A172 (cell line): ENCODE measurements at regions not wholly inside any gene's neighbourhood (a gene's known extent, or its start where the extent isn't known, plus 50 kb on each side); places are given as distances from the start of the nearest gene placed in this dataset.
A peak's percentile ranks its signal among the peaks of the same experiment; 100 is the strongest.
"Not testable (repeated sequence)": the region's sequence is repeated elsewhere in the genome, so short reads cannot be mapped to it uniquely, and the experiment has no call there.

Experiments
- DNase-seq: peaks from one replicate; pipeline ENCODE4 v3.0.0-alpha.2; 2015; ENCODE audit warnings: low spot score

DNA sequence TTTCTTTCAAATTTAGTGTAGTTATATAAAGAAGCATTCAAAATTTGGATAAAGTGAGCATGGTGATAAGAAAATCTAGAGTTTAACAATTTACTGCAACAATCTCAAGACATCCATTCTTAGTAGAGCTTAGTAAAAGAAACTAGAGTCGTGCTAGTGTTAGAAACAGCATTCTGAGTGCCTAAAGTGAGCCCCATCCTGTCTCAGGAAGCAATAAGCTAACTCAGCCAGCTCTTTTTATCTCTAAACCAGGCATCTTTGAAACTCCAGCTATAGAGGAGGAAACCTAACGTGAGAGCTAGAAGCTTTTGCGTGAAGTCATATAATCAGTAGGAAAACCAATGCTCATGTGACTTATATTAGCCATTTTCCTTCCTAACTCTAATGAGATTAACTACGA is 1187.1 kb upstream of the EPHA6 start:
- no peak for DNase-seq

- DNase-seq, result no peak
These were observed 1186.7 kb upstream of the EPHA6 start for GRCh38 chr3:95627697-95628096.

GRCh38 chr3:95629802-95630201 is 1184.6 kb upstream of the EPHA6 start:
- no peak for DNase-seq

- no peak for DNase-seq
These were observed 1169.1 kb upstream of the EPHA6 start for GRCh38 chr3:95645291-95645690.

DNA sequence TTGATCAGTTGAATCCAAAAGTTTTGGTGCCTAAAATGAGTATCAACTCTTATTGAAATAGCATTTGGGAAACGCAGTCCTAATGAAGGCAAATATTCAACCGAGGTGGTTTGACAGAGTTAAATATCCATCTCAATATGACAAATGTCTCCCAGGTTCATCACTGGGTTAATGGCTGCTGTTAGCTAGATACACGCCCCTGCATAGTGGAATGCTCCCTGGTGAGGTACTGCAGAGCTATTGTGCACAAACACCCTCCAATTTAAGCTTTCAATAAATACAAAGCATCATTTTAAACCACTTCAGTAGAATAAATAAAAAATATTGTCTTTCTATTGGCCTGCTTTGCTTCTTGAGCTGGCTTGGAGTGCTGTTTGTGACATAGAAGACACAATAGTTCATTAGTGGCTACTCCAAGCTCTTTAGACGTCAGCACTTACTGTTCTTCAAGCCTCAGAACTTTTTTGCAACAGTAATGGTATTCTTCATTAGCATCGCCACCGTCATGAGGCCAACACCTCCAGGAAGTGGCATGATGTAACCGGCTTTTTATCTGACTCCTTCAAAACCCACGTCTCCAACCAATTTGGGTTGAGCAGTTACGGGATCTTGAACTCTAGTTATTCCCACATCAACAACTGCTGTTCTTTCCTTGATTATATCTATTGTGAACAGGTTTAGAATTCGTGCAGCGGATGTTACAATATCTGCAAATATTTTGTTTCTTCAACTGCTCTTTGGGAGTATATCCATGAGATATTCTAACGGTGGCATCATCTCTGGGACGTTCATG is 1159.6 kb upstream of the EPHA6 start:
- DNase-seq, result peak; percentile 16

DNA sequence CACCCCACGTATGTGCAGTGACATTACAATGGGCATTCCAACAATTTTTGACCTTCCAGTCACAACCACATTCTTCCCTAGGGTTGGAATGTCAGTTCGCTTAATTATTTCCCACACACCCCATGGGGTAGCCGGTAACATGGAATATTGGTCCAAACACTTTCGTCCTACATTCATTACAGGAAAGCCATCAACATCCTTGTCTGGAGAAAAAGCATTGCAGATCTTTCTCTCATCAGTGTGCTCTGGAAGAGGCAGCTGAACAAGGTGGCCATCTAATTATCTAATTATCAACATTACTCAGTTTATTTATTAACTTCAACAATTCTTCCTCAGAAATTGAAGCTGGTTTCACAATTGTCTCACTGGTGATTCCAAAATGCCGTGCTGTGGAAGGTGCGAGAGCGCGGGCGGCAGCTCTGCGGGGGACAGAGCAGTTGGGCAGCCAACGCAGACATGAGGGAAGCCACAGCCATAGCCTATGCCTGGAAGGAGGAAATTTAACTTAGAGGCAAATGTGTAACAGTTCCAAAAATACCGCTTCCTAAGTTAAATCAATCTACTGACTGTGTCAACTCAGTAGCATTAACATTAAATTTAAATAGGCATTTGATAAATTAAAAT is 1158.9 kb upstream of the EPHA6 start:
- peak; percentile 39 for DNase-seq

- no peak for DNase-seq
These were observed 1143.6 kb upstream of the EPHA6 start for GRCh38 chr3:95670765-95671164.

GRCh38 chr3:95673215-95673614 is 1141.2 kb upstream of the EPHA6 start:
- no peak for DNase-seq

DNA sequence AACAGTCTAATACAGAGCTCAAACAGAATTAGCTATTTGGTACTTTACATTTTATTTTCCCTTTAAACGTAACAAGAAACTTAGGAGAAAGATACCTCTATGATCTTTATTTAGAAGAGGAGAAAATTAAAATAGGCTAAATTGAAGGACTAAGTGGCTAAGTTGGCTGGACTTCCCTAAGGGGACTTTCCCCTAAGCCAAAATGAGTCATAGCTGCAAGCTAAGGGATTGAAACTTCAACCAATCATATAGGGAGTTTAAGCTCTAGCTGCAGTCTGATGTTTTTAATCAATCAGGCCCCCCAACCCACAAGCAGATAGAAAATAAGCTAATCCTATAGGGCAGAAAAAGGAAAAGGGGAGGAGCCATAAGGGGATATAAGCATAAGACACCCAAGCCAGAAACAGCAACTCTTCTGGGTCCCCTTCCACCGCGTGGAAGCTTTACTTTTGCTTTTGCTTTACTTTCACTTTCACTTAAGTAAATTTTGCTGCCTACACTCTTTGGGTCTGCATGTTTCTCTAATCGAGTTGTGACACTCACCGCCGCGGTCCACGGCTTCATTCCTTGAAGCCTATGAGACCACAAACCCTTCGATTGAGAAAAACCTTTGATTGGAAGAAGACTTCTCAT is 1108.5 kb upstream of the EPHA6 start:
- peak; percentile 62 for DNase-seq

DNA sequence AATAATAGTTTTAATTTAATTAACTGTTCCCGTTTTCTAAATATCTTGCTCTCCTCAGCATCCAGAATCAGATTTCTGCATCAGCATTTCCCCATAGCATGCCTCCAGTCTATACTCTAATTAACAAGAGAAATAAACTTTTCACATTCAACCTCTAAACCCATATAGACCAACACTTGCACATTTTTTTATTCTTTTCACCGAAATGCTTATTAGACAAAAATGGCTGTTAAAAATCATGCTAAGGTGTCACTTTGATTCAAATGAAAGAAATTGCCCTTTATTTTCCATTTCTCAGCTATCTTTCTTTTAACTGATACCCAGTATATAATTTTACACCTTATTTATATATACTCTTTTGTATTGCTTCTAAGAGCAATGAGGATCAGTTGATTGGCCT is 1107.1 kb upstream of the EPHA6 start:
- DNase-seq, result no peak

DNA sequence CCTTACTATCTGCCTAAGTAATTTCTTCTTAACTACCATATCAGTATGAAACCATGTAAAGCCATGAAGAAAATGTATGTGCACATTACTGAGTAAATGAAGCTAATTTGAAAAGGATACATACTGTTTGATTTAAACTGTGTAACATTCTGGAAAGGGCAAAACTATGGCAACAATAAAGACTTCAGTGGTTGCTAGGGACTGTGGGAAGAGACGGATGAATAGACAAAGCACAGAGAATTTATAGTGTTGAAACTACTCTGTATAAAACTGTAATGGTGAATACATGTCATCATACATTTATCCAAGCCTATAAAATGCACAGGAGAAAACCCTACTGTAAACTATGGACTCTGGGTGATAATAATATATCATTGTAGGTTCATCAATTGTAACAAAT is 1103.7 kb upstream of the EPHA6 start:
- DNase-seq, result no peak

- no peak for DNase-seq
These were observed 1102.6 kb upstream of the EPHA6 start for GRCh38 chr3:95711789-95712188.

DNA sequence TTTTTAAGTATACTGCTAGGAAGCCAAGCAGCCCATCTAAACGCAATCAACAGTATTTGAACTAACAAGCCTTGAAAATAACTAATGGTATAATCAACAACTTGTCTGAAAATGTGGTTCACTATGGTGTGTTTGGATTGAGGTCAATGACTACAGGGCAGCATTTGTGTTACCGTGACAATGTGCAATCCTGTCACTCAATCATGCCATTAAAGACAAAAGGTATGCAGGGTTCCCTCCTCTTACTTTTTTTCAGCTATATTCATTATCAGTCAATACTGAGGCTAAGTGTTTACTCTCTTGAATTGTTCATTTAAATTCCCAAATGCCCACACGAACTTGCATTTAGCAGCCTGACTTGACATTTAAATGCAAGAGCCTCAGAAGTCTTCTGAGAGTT is 1099.3 kb upstream of the EPHA6 start:
- DNase-seq, result no peak

DNA sequence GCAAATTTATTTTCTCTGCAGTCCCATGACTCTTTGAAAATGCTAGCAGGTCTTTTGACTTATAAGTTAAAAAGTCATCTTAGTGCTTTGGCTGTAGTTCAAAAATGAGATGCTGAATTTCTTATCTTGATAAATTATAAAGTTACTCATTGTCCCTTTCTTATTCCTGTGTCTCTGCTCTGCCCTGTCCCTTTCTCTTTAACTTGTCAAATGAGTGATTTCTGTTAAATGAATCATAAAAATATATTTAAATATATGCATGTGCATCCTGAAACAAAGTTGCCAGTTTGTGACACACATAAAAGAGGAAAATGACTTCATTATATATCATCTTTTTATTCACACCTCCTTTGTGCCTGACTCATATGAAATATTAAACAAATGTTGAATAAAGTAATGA is 1097.3 kb upstream of the EPHA6 start:
- no peak for DNase-seq

GRCh38 chr3:95718168-95718567 is 1096.2 kb upstream of the EPHA6 start:
- DNase-seq, result no peak

DNA sequence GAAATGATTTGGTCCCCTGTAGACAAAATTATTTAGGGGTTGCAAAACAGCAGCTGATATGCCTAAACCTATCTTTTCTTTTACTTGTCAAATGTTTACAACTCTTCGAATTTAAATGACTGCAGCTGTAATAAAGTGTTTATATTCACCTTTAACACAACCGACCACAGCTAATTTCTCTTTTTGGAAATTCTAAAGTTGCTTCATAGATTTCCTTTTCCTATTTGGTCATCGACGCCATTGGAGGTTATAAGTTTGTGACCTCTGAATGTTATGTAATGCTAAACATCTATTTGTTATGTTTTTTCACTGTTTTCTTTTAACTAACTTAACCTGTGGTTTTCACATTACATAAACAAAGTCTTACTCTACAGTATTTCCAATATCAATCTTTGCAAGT is 1094.9 kb upstream of the EPHA6 start:
- DNase-seq, result no peak

GRCh38 chr3:95721938-95722337 is 1092.5 kb upstream of the EPHA6 start:
- DNase-seq, result peak; percentile 16

GRCh38 chr3:95725770-95726169 is 1088.6 kb upstream of the EPHA6 start:
- no peak for DNase-seq

DNA sequence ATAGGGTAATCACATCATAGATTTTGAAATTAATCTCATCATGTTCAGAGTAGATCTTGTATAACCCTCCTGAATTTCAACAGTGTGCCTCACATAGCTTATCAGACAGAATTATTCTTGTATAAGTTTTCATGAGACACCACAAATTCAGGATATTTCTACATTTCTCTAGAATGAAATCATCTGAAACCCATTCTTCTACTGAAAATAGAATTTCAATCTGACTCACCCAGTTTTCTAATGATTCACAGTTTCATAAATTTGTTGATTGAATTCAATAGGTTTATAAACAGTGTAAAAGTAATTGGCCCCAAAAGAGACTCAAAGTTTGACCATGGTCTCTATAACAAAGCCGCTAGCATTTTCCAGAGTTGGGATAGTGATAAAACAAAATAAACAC is 1082.6 kb upstream of the EPHA6 start:
- no peak for DNase-seq

DNA sequence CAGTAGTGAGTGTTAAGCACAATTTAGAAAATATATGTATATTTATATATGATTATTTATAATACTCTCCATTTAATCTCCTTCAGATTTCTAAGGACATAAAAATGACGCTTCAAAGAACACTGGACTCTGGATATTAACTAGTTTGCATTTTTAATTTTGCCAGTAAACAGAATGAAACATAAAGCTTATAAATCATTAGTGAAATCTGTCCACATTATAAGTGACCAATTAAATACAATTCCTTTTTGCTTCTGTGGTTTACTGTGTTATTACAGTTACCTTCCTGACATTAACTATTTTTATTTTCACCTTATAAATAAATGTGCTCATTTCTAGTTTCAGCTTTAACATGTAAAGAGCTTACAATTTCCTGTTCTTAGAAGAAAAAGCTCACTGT is 1081.1 kb upstream of the EPHA6 start:
- DNase-seq, result no peak

DNA sequence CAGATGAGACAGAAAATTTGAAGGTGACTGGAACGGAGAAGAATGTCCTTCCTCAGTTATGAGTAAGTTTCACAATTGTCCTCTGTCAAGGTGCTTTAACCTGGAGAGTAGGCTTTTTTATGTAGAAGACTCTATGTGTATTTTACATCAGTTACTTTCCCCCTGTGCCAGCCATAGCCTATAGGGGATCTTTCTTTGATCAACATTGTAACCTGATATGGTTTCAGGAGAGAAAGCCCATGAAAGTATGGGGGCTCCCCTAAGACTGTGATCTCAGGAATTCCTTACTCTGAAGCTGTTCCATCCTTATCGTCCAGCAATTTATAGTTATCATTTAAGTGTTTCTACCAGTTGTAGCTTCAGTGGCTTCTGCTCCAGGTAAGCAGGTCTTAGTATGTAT is 1076.3 kb upstream of the EPHA6 start:
- DNase-seq, result no peak

DNA sequence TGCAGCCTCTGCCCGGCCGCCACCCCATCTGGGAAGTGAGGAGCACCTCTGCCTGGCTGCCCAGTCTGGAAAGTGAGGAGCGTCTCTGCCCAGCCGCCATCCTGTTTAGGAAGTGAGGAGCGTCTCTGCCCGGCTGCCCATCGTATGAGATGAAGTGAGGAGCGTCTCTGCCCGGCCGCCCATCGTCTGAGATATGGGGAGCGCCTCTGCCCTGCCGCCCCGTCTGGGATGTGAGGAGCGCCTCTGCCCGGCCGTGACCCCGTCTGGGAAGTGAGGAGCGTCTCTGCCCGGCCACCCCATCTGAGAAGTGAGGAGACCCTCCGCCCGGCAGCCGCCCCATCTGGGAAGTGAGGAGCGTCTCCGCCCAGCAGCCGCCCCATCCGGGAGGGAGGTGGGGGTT is 1069.5 kb upstream of the EPHA6 start:
- not testable (repeated sequence) for DNase-seq

DNA sequence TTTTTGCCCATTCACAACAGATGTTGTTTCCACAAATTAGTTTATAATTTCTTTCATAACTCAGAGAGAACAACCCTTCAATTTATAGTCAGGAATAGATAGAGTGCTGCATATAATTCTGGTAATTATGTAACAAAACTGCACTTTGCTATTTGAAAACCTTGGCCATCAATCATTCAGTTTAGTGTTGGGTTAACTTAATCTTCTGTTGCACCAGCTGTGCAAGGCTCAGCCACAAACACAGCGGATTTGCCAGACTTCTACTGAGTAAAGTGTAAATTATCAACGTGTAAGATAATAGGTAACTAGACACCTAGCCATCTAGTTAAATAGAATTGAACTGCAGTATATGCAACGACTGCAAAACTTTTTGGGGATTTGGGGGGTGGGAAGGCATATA is 1064.3 kb upstream of the EPHA6 start:
- no peak for DNase-seq
